Skeletal muscle satellite cell (primary cell): ENCODE measurements at regions not wholly inside any gene's neighbourhood (a gene's known extent, or its start where the extent isn't known, plus 50 kb on each side); places are given as distances from the start of the nearest gene placed in this dataset.
"Not testable (repeated sequence)": the region's sequence is repeated elsewhere in the genome, so short reads cannot be mapped to it uniquely, and the experiment has no call there.

Experiments
- H3K27me3 ChIP-seq: 2 replicates; pipeline ENCODE4 v1.7.0; 2013; ENCODE audit warnings: low read length; ENCODE audit not compliant: control insufficient read depth, insufficient read depth
- H3K36me3 ChIP-seq: 2 replicates; pipeline ENCODE4 v1.7.0; 2013; ENCODE audit warnings: mild to moderate bottlenecking, control low read depth, low read length; ENCODE audit not compliant: insufficient read depth
- H3K4me1 ChIP-seq: 2 replicates; pipeline ENCODE4 v1.7.0; 2013; ENCODE audit warnings: low read length; ENCODE audit not compliant: control insufficient read depth, insufficient read depth
- H3K4me2 ChIP-seq: 2 replicates; pipeline ENCODE4 v1.7.0; 2013; ENCODE audit warnings: mild to moderate bottlenecking, low read length
- H3K4me3 ChIP-seq: 2 replicates; pipeline ENCODE4 v1.7.0; 2013; ENCODE audit warnings: low read length
- H3K9ac ChIP-seq: 2 replicates; pipeline ENCODE4 v1.7.0; 2013; ENCODE audit warnings: mild to moderate bottlenecking, low read depth, low read length, moderate library complexity
- H3K9me3 ChIP-seq: replicated peaks from 2 replicates; pipeline ENCODE4 v1.7.0; 2013; ENCODE audit warnings: mild to moderate bottlenecking, control low read depth, low read length

DNA sequence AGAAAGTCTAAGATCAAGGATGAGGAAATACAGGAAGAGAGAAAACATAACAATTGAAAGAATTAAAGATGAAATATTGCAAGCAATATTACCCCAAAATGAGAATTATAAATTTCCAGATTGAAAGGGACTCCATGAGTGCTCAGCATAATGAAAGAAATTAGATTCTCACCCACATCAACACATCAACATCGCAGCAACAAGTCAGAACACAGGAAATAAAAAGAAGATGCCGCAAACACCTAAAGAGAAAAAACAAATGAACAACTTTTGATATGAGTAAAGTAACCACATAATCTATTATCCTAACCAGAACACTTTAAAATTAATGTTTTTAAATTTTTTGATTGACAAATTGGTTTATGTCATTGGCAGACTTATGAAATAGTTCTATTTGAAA, 318.3 kb upstream of the PTGER4 start:
- peaks cover 2% of the 10 kb centered on the region for H3K4me1 ChIP-seq
- H3K36me3 ChIP-seq, result no peaks in the 10 kb centered on the region
- no peak overlapping the region for H3K4me3 ChIP-seq
- no peaks in the 10 kb centered on the region for H3K9me3 ChIP-seq
- H3K9ac ChIP-seq, result no peak overlapping the region
- H3K27me3 ChIP-seq, result no peaks in the 10 kb centered on the region
- H3K4me2 ChIP-seq, result no peak overlapping the region

DNA sequence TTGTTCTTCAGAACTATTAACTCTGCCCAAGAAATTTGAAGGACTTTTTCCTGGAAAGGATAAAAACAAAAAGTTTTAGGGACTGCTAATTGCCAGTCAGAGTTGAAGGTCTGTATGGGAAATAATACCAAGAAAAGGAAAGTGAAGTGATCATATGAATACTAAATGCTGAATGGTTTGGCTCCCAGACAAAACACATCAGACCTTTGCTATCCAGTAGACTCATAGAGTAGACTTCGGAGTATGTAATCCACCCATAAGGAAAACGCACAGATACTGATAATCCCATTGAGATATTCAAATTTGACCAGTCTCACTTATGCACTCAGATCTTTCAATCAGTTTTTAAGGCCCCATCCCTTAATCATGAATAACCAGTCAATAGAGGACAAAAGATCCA, 319.0 kb upstream of the PTGER4 start:
- Histone ChIP-seq H3K4me2 (no peak overlapping the region), H3K4me1 (peaks cover 2% of the 10 kb centered on the region), H3K36me3 (no peaks in the 10 kb centered on the region), H3K9me3 (no peaks in the 10 kb centered on the region), H3K9ac (no peak overlapping the region), H3K4me3 (no peak overlapping the region), H3K27me3 (no peaks in the 10 kb centered on the region)

DNA sequence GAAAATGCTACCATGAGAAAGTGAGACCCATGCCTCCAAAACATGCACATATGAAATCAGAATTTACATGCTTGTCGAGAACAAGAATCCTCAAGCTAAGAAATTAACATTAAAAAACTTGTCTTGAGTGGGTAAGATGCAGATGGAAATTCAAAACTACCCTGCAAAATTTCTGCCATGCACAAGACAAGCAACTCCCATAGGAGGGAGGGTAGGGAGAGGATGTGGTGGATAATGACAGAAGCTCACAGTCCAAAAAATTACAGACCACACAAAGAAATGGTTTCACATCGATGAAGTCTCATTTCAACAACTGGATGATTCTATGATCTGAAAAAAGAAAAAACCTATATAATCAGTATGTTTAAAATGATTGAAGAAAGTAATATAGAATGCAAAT, 319.9 kb upstream of the PTGER4 start:
- peaks cover 2% of the 10 kb centered on the region for H3K4me1 ChIP-seq
- no peaks in the 10 kb centered on the region for H3K27me3 ChIP-seq
- no peak overlapping the region for H3K4me3 ChIP-seq
- no peaks in the 10 kb centered on the region for H3K36me3 ChIP-seq
- no peak overlapping the region for H3K9ac ChIP-seq
- H3K9me3 ChIP-seq, result no peaks in the 10 kb centered on the region
- H3K4me2 ChIP-seq, result no peak overlapping the region

DNA sequence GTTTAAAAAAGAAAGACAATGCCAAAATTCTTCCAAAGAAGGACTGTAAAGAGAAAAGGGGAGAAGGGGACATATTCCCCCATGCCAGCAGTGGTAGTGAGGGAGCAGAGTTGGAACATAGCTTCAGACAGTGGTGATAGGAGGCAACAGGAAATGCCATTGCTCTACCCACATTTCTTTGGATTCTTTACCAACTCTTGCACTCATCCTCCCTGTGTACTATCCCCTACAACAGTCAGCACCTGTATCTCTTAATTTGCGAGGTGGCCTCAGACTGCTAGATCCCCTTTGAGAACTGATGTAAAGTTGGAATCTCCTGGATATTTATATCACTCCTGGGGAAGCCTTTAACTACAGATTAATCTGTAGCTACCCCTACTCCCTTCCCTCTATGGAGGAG, 320.6 kb upstream of the PTGER4 start:
- H3K36me3 ChIP-seq, result no peaks in the 10 kb centered on the region
- no peak overlapping the region for H3K4me2 ChIP-seq
- H3K27me3 ChIP-seq, result no peaks in the 10 kb centered on the region
- H3K9ac ChIP-seq, result no peak overlapping the region
- H3K4me3 ChIP-seq, result no peak overlapping the region
- no peaks in the 10 kb centered on the region for H3K9me3 ChIP-seq
- peaks cover 2% of the 10 kb centered on the region for H3K4me1 ChIP-seq

DNA sequence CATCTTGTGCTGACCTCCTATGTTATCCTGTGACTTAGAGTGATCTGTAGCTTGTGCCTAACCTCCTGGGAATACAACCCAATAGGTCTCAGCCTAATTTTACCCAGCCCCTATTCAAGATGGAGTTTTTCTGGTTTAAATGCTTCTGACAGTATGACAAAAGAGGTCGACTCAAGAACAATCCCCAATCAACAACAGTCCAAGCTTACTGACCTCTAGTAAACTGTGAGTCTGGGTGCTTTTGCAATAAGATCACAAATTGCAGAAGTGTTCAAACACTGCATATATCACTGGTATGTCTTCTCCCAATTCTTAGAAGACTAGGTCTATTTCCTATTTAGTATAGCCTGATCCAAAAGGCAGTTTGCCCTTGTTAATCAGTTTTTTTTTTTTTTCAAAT, 323.5 kb upstream of the PTGER4 start:
- Histone ChIP-seq H3K36me3 (no peaks in the 10 kb centered on the region), H3K4me2 (no peak overlapping the region), H3K4me3 (no peak overlapping the region), H3K9ac (no peak overlapping the region), H3K9me3 (no peaks in the 10 kb centered on the region), H3K4me1 (peaks cover 2% of the 10 kb centered on the region), H3K27me3 (no peaks in the 10 kb centered on the region)

DNA sequence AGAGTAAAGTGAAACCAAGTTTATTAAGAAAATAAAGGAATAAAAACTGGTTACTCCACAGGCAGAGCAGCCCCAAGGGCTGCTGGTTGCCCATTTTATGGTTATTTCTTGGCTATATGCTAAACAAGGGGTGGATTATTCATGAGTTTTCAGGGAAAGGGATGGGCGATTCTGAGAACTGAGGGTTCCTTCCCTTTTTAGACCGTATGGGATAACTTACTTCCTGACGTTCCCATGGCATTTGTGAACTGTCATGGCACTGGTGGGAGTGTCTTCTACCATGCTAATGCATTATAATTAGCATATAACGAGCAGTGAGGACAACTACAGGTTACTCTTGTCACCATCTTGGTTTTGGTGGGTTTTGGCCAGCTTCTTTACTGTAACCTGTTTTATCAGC, 323.9 kb upstream of the PTGER4 start:
- no peaks in the 10 kb centered on the region for H3K27me3 ChIP-seq
- H3K4me1 ChIP-seq, result peaks cover 2% of the 10 kb centered on the region
- no peak overlapping the region for H3K4me2 ChIP-seq
- no peak overlapping the region for H3K9ac ChIP-seq
- H3K9me3 ChIP-seq, result no peaks in the 10 kb centered on the region
- no peak overlapping the region for H3K4me3 ChIP-seq
- H3K36me3 ChIP-seq, result no peaks in the 10 kb centered on the region

DNA sequence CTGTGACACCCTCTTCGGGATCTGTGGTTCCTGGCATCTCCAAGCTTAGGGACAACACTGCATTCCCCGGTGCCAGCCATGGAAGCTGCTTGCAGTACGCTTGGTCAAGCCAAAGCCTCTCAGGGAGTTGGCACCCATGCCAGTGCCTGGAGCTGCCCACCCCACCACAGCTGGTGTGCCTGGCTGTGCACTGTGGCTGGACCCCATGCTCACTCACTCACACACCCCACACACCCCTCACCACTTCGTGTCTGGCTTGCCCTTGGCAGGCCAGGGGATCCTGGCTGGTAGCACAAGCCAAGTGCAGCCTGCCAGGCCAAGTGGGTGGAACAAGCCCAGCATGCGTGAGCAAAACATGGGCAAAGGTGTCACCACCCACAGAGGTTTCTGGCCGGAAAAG, 324.5 kb upstream of the PTGER4 start:
- Histone ChIP-seq H3K9ac (no peak overlapping the region), H3K4me3 (no peak overlapping the region), H3K27me3 (no peaks in the 10 kb centered on the region), H3K4me2 (no peak overlapping the region), H3K4me1 (peaks cover 2% of the 10 kb centered on the region), H3K9me3 (no peaks in the 10 kb centered on the region), H3K36me3 (no peaks in the 10 kb centered on the region)

DNA sequence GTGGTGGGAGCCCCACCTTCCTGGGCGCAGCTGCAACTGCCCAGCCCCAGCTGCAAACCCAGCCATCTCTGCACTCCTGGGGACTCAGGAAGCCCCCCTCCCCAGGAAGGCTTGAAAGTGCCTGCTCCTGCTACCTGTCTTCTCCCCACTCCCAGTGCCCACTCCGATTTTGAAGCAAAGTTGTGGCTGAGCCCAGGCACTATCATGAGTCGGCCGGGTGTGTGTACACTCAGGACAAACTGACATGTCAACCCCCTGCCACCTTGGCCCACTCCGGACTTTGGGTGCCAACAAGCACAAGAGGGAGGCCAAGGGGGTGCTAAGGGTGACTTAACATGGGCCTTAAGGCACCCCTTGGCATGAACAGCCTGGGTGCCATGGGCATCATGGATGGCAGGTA, 325.5 kb upstream of the PTGER4 start:
- H3K36me3 ChIP-seq, result no peaks in the 10 kb centered on the region
- no peak overlapping the region for H3K4me2 ChIP-seq
- no peak overlapping the region for H3K4me3 ChIP-seq
- H3K4me1 ChIP-seq, result peaks cover 2% of the 10 kb centered on the region
- no peak overlapping the region for H3K9ac ChIP-seq
- no peaks in the 10 kb centered on the region for H3K9me3 ChIP-seq
- no peaks in the 10 kb centered on the region for H3K27me3 ChIP-seq

DNA sequence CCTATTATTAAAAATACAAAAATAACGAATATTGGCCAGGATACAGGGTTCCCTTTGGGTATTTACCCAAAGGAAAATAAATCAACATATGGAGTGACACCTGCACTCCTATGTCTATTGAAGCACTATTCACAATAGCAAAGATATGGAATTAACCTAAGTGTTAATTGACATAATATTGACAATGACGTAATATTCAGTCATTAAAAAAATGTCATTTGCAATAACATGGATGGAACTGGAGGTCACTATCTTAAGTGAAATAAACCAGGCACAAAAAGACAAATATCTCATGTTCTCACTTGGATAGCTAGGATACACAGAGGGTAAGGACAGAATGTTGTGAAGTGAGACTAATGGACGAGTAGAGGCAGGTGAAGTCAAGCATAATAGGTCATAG, 326.3 kb upstream of the PTGER4 start:
- Histone ChIP-seq H3K36me3 (no peaks in the 10 kb centered on the region), H3K4me3 (no peak overlapping the region), H3K27me3 (no peaks in the 10 kb centered on the region), H3K9ac (no peak overlapping the region), H3K9me3 (no peaks in the 10 kb centered on the region), H3K4me2 (no peak overlapping the region), H3K4me1 (no peaks in the 10 kb centered on the region)

DNA sequence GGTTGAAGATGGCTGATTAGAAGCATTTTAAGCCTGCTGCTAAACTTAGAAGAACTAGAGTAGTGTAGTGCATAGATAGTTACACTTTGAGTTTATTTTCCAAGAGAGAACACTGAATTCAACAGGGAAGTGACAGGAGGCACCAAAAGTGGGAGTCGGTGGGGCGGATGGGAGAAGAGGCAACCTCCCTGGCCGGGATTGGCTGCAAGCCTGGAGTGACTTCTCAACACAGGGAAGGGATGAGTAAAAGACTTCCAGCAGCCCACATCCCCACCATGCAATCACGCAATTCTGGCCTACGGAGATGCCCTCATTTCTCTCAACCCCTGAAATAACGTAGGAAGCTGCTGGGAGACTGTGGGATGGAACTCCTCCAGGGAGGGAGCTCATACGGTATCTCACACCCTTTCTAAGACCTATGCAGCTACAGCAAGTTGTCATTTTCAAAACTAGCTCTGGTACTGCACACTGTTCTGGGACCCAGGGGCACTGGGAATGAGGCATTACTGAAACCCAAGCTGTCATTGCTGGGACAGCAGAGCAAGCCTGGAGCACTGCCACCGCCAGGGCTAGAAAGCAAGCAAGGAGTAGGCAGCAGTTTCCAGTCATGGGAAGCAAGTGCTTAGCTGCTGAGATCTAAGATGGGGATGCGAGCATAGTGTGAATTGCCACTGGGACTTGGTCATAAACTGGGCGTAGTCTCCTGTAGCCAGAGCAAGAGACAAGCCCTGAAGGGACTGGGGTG, 331.6 kb upstream of the PTGER4 start:
- H3K4me1 ChIP-seq, result no peaks in the 10 kb centered on the region
- H3K27me3 ChIP-seq, result no peaks in the 10 kb centered on the region
- no peak overlapping the region for H3K4me2 ChIP-seq
- H3K9me3 ChIP-seq, result no peaks in the 10 kb centered on the region
- no peak overlapping the region for H3K9ac ChIP-seq
- H3K4me3 ChIP-seq, result no peak overlapping the region
- no peaks in the 10 kb centered on the region for H3K36me3 ChIP-seq

DNA sequence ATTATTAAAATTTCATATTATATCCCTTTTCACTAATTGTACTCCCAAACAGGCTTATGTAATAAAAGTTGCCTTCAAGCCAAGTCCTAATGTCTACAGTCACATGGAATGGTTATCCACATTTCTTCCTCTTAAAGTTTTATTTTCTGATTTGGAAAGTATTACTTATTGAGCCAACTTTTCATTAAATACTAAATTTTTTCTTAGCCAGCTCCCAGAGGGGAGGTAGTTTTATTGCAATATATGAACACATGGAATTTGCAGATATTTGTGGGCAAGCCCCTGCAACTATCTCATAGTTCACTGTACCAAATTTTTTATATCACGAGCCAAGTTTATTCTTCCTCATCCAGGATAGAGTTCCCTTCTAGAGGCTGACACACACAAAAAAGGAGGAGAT, 332.8 kb upstream of the PTGER4 start:
- Histone ChIP-seq H3K36me3 (no peaks in the 10 kb centered on the region), H3K4me3 (no peak overlapping the region), H3K9me3 (no peaks in the 10 kb centered on the region), H3K4me1 (no peaks in the 10 kb centered on the region), H3K9ac (no peak overlapping the region), H3K4me2 (no peak overlapping the region), H3K27me3 (no peaks in the 10 kb centered on the region)

DNA sequence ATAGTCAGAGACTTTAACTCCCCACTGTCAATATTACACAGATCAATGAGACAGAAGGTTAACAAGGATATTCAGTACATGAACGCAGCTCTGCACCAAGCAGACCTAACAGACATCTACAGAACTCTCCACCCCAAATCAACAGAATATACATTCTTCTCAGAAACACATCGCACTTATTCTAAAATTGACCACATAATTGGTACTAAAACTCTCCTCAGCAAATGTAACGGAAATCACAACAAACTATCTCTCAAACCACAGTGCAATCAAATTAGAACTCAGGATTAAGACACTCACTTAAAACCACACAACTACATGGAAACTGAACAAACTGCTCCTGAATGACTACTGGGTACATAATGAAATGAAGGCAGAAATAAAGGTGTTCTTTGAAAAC, 341.3 kb upstream of the PTGER4 start:
- not testable (repeated sequence) for H3K4me3 ChIP-seq, H3K27me3 ChIP-seq, H3K4me1 ChIP-seq, H3K36me3 ChIP-seq, H3K9ac ChIP-seq, H3K4me2 ChIP-seq, H3K9me3 ChIP-seq
